ENCODE measurements at regions not wholly inside any gene's neighbourhood (a gene's known extent, or its start where the extent isn't known, plus 50 kb on each side); places are given as distances from the start of the nearest gene placed in this dataset.

GRCh38 chr16:76622876-76623275 lies 345.7 kb downstream of the CNTNAP4 start:
- TF ChIP-seq CTCF (IDR thresholded peaks at IDR 0.05): no peak
- no peak for TF ChIP-seq POLR2A (IDR thresholded peaks at IDR 0.05)
- no peak for TF ChIP-seq POLR2AphosphoS5 (IDR thresholded peaks at IDR 0.05)

Data from breast epithelium (tissue), 3 donors.